HG02884 (cell line): ENCODE measurements at regions not wholly inside any gene's neighbourhood (a gene's known extent, or its start where the extent isn't known, plus 50 kb on each side); places are given as distances from the start of the nearest gene placed in this dataset.
"Not testable (repeated sequence)": the region's sequence is repeated elsewhere in the genome, so short reads cannot be mapped to it uniquely, and the experiment has no call there.

Experiments used
- ATAC-seq: cut with Tn5 transposase; IDR thresholded peaks from one replicate; pipeline ENCODE4 v1.9.1; 2021; ENCODE audit warnings: mild to moderate bottlenecking, moderate library complexity; ENCODE audit not compliant: unreplicated experiment

DNA sequence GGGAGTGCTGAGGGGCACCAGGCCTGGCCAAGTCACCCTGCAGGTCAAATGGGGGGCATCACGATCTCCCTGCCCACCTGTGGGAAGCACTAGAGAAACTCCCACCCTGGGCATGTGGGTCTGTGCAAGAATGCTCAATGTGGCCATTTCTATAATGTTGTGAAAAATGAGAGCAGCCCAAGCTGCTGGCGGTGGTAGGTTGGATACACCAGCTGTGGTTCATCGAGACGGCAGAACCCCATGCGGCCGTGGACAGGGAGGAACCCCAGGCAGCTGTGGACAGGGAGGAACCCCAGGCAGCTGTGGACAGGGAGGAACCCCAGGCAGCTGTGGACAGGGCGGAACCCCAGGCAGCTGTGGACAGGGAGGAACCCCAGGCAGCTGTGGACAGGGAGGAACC is 129.1 kb downstream of the BRD1 start:
- not testable (repeated sequence) for ATAC-seq

GRCh38 chr22:49697047-49697446 is 130.6 kb downstream of the BRD1 start:
- ATAC-seq = no peak

DNA sequence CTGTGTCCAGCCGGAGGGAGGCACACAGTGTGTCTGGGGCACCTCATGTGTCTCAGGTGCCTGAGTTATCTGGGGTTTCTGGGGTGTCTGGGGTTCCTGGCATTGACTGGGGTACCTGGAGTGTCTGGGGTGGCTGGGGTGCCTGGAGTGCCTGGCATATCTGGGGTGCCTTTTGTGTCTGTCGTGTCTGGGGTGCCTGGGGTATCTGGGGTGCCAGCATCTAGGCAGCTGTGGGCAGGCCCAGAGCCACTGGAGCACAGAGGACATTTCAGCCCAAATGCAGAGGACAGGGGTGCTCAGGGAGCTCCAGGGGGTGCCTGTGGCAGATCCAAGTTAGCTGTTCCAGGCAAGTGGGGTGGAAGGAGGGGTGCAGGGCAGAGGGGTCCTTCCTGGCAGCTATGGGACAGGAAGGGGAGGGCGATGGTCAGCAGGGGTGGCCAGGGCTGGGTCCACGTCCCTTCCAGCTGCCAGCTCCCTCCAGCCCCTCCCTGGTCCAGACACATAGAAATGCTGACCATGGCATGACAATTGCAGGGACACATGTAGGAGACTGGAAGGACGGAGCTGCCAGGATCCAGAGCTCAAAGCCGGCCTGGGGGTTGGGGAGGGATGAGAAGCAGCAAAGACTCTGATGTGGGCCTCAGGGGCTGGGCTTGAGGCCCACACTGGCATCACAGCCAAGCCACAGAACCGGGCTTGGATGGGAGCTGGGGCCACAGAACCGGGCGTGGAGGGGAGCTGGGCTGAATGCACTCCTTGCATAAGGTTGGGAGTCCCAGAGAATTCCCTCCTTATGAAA is 133.0 kb downstream of the BRD1 start:
- ATAC-seq = no peak

GRCh38 chr22:49693848-49694247 is 133.8 kb downstream of the BRD1 start:
- no peak for ATAC-seq

DNA sequence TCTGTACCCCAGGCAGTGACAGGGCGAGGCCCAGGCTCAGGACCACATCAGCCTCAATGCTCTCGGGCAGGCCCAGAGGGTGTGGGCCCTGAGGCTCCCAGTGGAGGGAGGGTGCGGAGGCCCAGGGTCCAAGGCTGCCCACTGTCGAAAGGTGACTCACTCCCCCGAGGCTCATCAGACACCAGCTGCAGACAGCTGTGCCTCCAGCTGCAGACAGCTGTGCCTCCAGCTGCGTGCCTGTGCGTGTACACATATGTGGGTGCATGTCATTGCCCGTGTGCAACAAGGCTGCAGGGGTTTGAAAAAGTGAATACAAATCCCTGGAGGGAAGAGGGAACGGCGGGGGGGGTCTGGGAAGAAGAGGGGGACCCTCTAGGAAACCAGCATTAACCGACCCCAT is 134.3 kb downstream of the BRD1 start:
- no peak for ATAC-seq

DNA sequence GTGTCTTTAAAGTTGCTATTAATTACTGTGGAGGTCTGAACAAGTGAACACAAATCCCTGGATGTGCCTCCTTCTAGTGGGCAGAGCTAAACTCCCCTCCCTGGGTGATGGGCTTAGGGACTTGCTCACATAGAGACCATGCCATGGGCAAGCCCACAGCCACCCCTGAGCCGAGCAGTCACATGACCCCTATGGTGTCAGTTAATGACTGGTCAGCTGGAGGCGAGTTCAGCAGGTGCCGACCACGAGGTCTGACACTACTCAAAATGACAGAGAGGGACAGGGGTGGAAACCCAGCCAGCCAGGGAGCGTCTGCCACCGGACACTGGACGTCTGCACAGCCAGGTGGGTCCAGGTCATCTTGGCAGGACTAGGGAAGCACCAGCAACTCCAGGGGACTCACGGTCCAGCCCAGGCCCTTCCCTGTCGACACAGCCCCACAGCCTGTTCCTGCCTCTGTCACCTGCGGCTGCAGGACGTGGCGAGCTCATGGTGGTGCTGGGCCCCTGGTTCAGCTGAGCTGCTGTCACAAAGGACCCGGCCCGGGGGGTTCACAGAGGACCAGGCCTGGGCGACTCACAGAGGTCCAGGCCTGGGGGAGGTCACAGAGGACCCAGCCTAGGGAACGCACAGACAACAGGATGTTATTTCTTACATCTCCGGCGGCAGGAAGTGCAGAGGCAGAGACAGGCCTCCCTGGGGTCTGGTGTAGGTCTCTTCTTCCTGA is 135.0 kb downstream of the BRD1 start:
- no peak for ATAC-seq

GRCh38 chr22:49691256-49691655 is 136.4 kb downstream of the BRD1 start:
- ATAC-seq = no peak

- ATAC-seq = no peak
Measured at GRCh38 chr22:49690454-49690853, 137.2 kb downstream of the BRD1 start.

GRCh38 chr22:49689858-49690257 is 137.8 kb downstream of the BRD1 start:
- no peak for ATAC-seq

- ATAC-seq = no peak
Measured at GRCh38 chr22:49689255-49689770, 138.4 kb downstream of the BRD1 start.

DNA sequence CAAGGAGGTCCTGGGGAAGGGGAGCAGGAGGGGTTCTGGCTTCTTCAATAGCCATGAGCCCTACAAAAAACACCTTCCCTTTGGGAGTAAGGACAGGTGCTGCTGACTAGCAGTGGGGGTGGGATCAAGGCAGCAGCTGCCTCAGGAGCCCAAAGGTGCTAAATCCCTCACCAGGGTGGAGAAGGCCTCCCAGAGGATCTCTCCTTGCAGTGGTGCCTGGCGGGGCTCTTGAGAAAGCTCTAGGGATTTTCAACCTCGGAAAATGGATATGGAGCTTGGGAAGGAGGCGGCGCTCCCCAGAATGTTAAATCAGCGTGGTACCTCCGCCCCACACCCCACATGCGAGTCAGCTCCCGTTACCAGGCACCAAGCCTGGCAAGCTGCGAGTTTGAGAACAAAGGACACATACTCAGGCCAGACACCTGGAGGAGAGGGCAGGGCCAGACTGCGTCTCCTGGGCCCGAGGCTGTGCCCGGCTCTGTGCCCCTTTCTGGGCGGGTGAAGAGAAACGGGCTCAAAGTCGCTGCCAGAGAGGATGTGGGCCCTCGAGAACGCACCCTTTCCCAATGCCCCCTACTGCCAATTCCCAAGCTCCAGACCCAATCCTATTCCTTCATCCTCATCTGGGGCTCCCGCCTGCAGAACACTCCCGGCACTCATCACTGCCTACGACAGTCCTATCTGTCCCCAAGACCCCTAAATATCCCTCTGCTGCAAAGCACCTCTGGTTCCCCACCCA is 139.0 kb downstream of the BRD1 start:
- no peak for ATAC-seq

- no peak for ATAC-seq
Measured at GRCh38 chr22:49687786-49688515, 139.7 kb downstream of the BRD1 start.

- ATAC-seq = no peak
Measured at GRCh38 chr22:49687333-49687732, 140.3 kb downstream of the BRD1 start.

DNA sequence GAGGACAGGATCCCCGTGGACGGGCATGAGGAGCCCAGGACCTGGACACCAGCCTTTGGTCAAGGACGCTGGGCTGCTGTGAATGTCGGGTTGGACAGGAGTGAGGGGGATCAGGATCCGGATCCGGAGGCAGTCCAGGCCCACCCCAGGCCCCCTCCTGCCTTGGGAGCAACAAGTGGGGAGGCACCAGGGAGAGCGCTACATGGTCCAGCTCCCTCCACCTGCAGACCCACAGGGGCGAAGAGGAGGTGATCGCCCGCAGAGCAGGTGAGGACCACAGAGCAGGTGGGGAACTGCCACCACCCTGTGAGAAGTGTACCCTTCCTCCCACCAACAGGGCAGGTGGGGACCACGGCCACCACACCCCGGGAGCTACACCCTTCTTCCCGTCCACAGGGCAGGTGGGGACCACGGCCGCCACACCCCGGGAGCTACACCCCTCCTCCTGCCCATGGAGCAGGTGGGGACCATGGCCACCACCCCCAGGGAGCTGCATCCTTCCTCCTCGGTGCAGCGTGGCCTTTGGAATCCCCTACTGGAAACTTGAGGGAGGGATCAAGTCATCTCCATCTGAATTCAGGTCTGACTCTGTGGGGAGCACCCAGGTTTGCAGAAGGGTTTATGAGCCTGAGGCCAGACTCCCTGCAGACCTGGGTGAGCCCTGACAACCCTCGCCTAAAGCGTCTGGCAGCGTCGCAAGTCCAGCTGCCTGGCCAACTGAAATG is 141.0 kb downstream of the BRD1 start:
- ATAC-seq = no peak

DNA sequence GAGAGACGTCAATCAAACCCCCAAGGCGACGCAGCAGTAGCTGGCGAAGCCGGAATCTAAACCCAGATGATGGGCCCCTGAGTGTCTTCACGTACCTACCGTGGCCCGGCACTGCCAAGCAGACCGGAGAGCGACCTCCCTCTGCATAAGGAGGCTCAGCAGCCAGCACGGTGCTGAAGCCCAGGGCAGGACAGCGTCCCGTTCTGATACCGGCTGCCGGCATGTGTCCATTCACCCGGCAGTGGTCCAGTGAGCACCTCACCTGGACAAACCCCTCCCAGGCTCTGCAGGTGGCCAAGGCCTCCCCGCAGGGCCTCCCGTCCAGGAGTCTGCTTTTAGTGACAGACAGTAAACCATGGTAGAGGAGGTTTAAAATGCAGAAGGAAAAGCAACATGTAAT is 142.0 kb downstream of the BRD1 start:
- no peak for ATAC-seq

- ATAC-seq = no peak
Measured at GRCh38 chr22:49685116-49685515, 142.6 kb downstream of the BRD1 start.

GRCh38 chr22:49683032-49683431 is 144.6 kb downstream of the BRD1 start:
- no peak for ATAC-seq

- ATAC-seq = not testable (repeated sequence)
Measured at GRCh38 chr22:49680819-49681218, 146.9 kb downstream of the BRD1 start.

- ATAC-seq = no peak
Measured at GRCh38 chr22:49678842-49679170, 148.9 kb downstream of the BRD1 start.

GRCh38 chr22:49678137-49678841 is 149.4 kb downstream of the BRD1 start:
- ATAC-seq = no peak
